K562 (cell line): ENCODE measurements at regions not wholly inside any gene's neighbourhood (a gene's known extent, or its start where the extent isn't known, plus 50 kb on each side); places are given as distances from the start of the nearest gene placed in this dataset.

Experiments
- ATAC-seq: fragments of 200-7000 bp; cut with Tn5 transposase; 3 replicates; pipeline ENCODE4 v1.9.1; 2020; ENCODE audit warnings: moderate library complexity
- BruUV-seq: library from RNA; stranded (reverse); fragments of 400-500 nt; replicated peaks from 2 replicates; lab custom pipeline; 2021; lab: Mats Ljungman, UMichigan
- CTCF ChIA-PET: fragments of 300-600 bp; formaldehyde crosslinking; extraction: SDS; loops from one replicate; lab custom pipeline; 2021; ENCODE audit warnings: low intra/inter-chr PET ratio; lab: Yijun Ruan, JAX
- POLR2A ChIA-PET: fragments of 300-600, 350-650 bp; sonication (Branson Sonifier 250); formaldehyde crosslinking; extraction: SDS; loops from one replicate; lab custom pipeline; 2021; ENCODE audit warnings: antibody characterized with exemption, inconsistent platforms; lab: Yijun Ruan, JAX
- DNase-seq, 4 experiments: peaks; one replicate each; pipeline versions ENCODE4 v3.0.0 to v3.0.0-alpha.2; 2011 to 2018; ENCODE audit warnings: low spot score in 3 of 4, mixed read lengths in 3 of 4; ENCODE audit errors: extremely low read depth in 1 of 4
- FAIRE-seq: peaks from 2 replicates; lab custom pipeline; 2011; peaks lifted over from hg19 to GRCh38; lab: Jason Lieb, UNC
- H2AFZ ChIP-seq: 2 replicates; pipeline ENCODE4 v1.6.0; 2011; ENCODE audit warnings: low read depth, low read length, control low read depth, inconsistent platforms
- H3K27ac ChIP-seq: fragments of 200-600 bp; 3 replicates; pipeline ENCODE4 v1.8.0; 2011; ENCODE audit warnings: low read depth, mild to moderate bottlenecking, control low read depth, inconsistent platforms, low read length, moderate library complexity, mixed read lengths; ENCODE audit errors: extremely low read depth
- H3K27me3 ChIP-seq, 2 experiments: fragments of 300-600 bp in 1 of 2; 2 replicates in 1 of 2; 3 replicates in 1 of 2; pipeline versions ENCODE4 v1.6.0 to v1.8.0; 2011; ENCODE audit warnings: inconsistent platforms in 2 of 2, low read length in 2 of 2, mild to moderate bottlenecking in 1 of 2, mixed read lengths in 1 of 2, moderate library complexity in 1 of 2; ENCODE audit not compliant: control insufficient read depth in 2 of 2, insufficient read depth in 2 of 2
- H3K36me3 ChIP-seq: fragments of 300-600 bp; 3 replicates; pipeline ENCODE4 v1.8.0; 2011; ENCODE audit warnings: mild to moderate bottlenecking, low read length, inconsistent platforms; ENCODE audit not compliant: control insufficient read depth, insufficient read depth
- H3K4me1 ChIP-seq, 2 experiments: fragments of 200-600 bp in 1 of 2; replicated peaks in 1 of 2; 2 replicates in 1 of 2; 3 replicates in 1 of 2; pipeline versions ENCODE4 v1.5.1 to v1.8.0; 2011; ENCODE audit warnings: inconsistent platforms in 2 of 2, low read length in 2 of 2, mild to moderate bottlenecking in 1 of 2, mixed read lengths in 1 of 2, moderate library complexity in 1 of 2; ENCODE audit not compliant: control insufficient read depth in 2 of 2, insufficient read depth in 2 of 2
- H3K4me2 ChIP-seq: 2 replicates; pipeline ENCODE4 v1.6.1; 2011; ENCODE audit warnings: low read length, control low read depth, inconsistent platforms, mixed read lengths; ENCODE audit not compliant: insufficient read depth
- H3K4me3 ChIP-seq: fragments of 200-600 bp; sonication (generic), shearing (Covaris generic); 2 replicates; pipeline ENCODE4 v1.5.1; 2016; ENCODE audit warnings: control low read depth, inconsistent platforms
- H3K79me2 ChIP-seq: fragments of 200-600 bp; 3 replicates; pipeline ENCODE4 v1.8.0; 2011; ENCODE audit warnings: low read length, inconsistent platforms; ENCODE audit not compliant: control insufficient read depth, insufficient read depth
- H3K9ac ChIP-seq, 2 experiments: 2 replicates each; pipeline versions ENCODE4 v1.6.0 to v1.6.1; 2011; ENCODE audit warnings: low read depth in 2 of 2, low read length in 2 of 2, control low read depth in 1 of 2, inconsistent platforms in 1 of 2, mild to moderate bottlenecking in 1 of 2, mixed read lengths in 1 of 2; ENCODE audit not compliant: insufficient read depth in 1 of 2
- H3K9me1 ChIP-seq: one replicate; pipeline ENCODE4 v1.6.0; 2011; ENCODE audit warnings: inconsistent platforms, mild to moderate bottlenecking, low read length, moderate library complexity; ENCODE audit not compliant: control insufficient read depth, insufficient read depth
- H3K9me3 ChIP-seq: replicated peaks from 2 replicates; pipeline ENCODE4 v1.5.1; 2011; ENCODE audit warnings: low read depth, low read length, inconsistent platforms; ENCODE audit not compliant: control insufficient read depth, insufficient read depth
- H4K20me1 ChIP-seq: replicated peaks from 2 replicates; pipeline ENCODE4 v1.6.1; 2011; ENCODE audit warnings: low read length, inconsistent platforms, mixed read lengths; ENCODE audit not compliant: control insufficient read depth, insufficient read depth
- ZFPM2 ChIP-seq: fragments of 250-450 bp; sonication (Bioruptor Pico); IDR thresholded peaks from 2 replicates; pipeline ENCODE4 v1.5.1; 2022; ENCODE audit warnings: mild to moderate bottlenecking
- WGBS: fragments of 100-300 bp; shearing (Covaris generic); methylation state at CpG from one replicate; pipeline ENCODE4 v1.1.6; 2016; ENCODE audit warnings: low coverage, mixed read lengths; ENCODE audit not compliant: insufficient coverage; ENCODE audit errors: missing lambda C conversion rate; 5-methylcytosine and 5-hydroxymethylcytosine counted together
- in situ Hi-C: fragments of 300-500 bp; cut with MboI; formaldehyde crosslinking; loops from 4 replicates; pipeline ENCODE4 v1.15.0; 2018; ENCODE audit warnings: inconsistent platforms, mixed read lengths
- intact Hi-C: fragments of 100-400 bp; cut with micrococcal nuclease; formaldehyde crosslinking; loops from 2 replicates; pipeline ENCODE4 v1.14.2; 2022
- TF ChIP-seq, protein P1 (sequence below), 3 experiments: fragments of 200-800 bp in 1 of 3; fragments of 250-450 bp in 1 of 3; fragments of 450-650 bp in 1 of 3; sonication (Bioruptor Pico) in 1 of 3; sonication (Bioruptor generic) in 1 of 3; formaldehyde crosslinking in 1 of 3; IDR thresholded peaks; 2 replicates each; pipeline versions ENCODE4 v1.6.1 to v1.8.0; 2016 to 2022; ENCODE audit warnings: mild to moderate bottlenecking in 2 of 3, missing genetic modification characterization in 2 of 3, missing compliant biosample characterization in 1 of 3, moderate library complexity in 1 of 3

DNA sequence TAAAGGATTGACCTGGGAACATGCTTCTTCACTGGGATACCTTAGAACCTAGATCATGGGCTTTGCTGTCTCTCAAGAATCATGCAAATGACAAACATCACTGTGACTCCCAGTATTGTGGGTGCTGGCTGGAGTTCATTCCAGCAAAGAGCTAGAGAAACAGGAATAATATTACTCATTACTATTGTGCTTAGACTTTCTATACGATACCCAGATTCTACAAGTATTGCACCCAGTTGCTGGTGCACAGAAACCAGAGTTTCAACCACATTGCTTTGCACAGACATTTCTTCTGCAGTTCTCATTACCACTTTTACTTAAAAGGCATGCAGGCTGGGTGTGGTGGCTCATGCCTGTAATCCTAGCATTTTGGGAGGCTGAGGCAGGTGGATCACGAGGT is 220.4 kb upstream of the ZNF217 start:
- 85% methylated on average over 1 of the region's 2 CpGs for WGBS
- Histone ChIP-seq H3K9me3 (no peaks in the 10 kb centered on the region), H3K79me2 (no peaks in the 10 kb centered on the region), H3K4me3 (no peak overlapping the region), H3K27me3 (no peaks in the 10 kb centered on the region), H2AFZ (0 out of 2 replicates have a peak overlapping the region, but pooled peaks have one; percentile 9), H3K4me1 (no peaks in the 10 kb centered on the region), H3K9ac (no peak overlapping the region), H3K4me2 (no peak overlapping the region), H4K20me1 (no peaks in the 10 kb centered on the region), H3K36me3 (no peaks in the 10 kb centered on the region), H3K9me1 (no peaks in the 10 kb centered on the region), H3K27ac (no peak overlapping the region)
- BruUV-seq: no TSS peak
- in situ Hi-C loops (no loop called here), intact Hi-C loops (no loop called here)
- CTCF ChIA-PET: no interaction called here
- ATAC-seq (no peak), FAIRE-seq (no peak), DNase-seq (no peak)
- TF ChIP-seq ZFPM2 (CRISPR knock-in tag): no peak
- TF ChIP-seq, protein P1, sequence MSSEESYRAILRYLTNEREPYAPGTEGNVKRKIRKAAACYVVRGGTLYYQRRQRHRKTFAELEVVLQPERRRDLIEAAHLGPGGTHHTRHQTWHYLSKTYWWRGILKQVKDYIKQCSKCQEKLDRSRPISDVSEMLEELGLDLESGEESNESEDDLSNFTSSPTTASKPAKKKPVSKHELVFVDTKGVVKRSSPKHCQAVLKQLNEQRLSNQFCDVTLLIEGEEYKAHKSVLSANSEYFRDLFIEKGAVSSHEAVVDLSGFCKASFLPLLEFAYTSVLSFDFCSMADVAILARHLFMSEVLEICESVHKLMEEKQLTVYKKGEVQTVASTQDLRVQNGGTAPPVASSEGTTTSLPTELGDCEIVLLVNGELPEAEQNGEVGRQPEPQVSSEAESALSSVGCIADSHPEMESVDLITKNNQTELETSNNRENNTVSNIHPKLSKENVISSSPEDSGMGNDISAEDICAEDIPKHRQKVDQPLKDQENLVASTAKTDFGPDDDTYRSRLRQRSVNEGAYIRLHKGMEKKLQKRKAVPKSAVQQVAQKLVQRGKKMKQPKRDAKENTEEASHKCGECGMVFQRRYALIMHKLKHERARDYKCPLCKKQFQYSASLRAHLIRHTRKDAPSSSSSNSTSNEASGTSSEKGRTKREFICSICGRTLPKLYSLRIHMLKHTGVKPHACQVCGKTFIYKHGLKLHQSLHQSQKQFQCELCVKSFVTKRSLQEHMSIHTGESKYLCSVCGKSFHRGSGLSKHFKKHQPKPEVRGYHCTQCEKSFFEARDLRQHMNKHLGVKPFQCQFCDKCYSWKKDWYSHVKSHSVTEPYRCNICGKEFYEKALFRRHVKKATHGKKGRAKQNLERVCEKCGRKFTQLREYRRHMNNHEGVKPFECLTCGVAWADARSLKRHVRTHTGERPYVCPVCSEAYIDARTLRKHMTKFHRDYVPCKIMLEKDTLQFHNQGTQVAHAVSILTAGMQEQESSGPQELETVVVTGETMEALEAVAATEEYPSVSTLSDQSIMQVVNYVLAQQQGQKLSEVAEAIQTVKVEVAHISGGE (CRISPR knock-in tag; IDR thresholded peaks at IDR 0.05): peak in 1 of 3 experiments; percentile 79; a peak in 2 of 6 replicates
- POLR2A ChIA-PET: no interaction called here
